HepG2 (cell line): ENCODE measurements at regions not wholly inside any gene's neighbourhood (a gene's known extent, or its start where the extent isn't known, plus 50 kb on each side); places are given as distances from the start of the nearest gene placed in this dataset.

Experiments used
- ATAC-seq: fragments of 200-7000 bp; cut with Tn5 transposase; 3 replicates; pipeline ENCODE4 v1.9.1; 2020; ENCODE audit warnings: mild to moderate bottlenecking, moderate library complexity
- BruUV-seq: library from RNA; stranded (reverse); fragments of 400-500 nt; replicated peaks from 2 replicates; lab custom pipeline; 2021; lab: Mats Ljungman, UMichigan
- CTCF ChIA-PET: fragments of 300-600 bp; formaldehyde crosslinking; extraction: SDS; loops from one replicate; lab custom pipeline; 2021; ENCODE audit warnings: low total read pairs, inconsistent platforms, low intra/inter-chr PET ratio; lab: Yijun Ruan, JAX
- POLR2A ChIA-PET: fragments of 350-600 bp; sonication (Branson Sonifier 250); formaldehyde crosslinking; loops from one replicate; lab custom pipeline; 2020; ENCODE audit warnings: antibody characterized with exemption, inconsistent platforms; lab: Yijun Ruan, JAX
- DNase-seq: peaks from one replicate; pipeline ENCODE4 v3.0.0-alpha.2; 2015; ENCODE audit warnings: low spot score
- FAIRE-seq: peaks from 3 replicates; lab custom pipeline; 2011; peaks lifted over from hg19 to GRCh38; lab: Jason Lieb, UNC
- H2AFZ ChIP-seq: one replicate; pipeline ENCODE4 v1.6.1; 2011; ENCODE audit warnings: low read length, inconsistent platforms
- H3K27ac ChIP-seq: fragments of 300-600 bp; 3 replicates; pipeline ENCODE4 v1.8.0; 2011; ENCODE audit warnings: mixed run types, mild to moderate bottlenecking, mixed read lengths, low read length, inconsistent platforms; ENCODE audit not compliant: insufficient read depth; ENCODE audit errors: extremely low read length
- H3K27me3 ChIP-seq, 2 experiments: fragments of 200-600 bp in 1 of 2; 2 replicates in 1 of 2; 3 replicates in 1 of 2; pipeline versions ENCODE4 v1.6.0 to v1.8.0; 2011; ENCODE audit warnings: low read length in 2 of 2, mild to moderate bottlenecking in 2 of 2, moderate library complexity in 2 of 2, inconsistent platforms in 1 of 2; ENCODE audit not compliant: insufficient read depth in 2 of 2, control insufficient read depth in 1 of 2
- H3K36me3 ChIP-seq, 2 experiments: fragments of 200-600 bp in 1 of 2; replicated peaks in 1 of 2; 2 replicates in 1 of 2; 3 replicates in 1 of 2; pipeline versions ENCODE4 v1.5.1 to v1.8.0; 2011; ENCODE audit warnings: low read length in 2 of 2, inconsistent platforms in 1 of 2; ENCODE audit not compliant: insufficient read depth in 2 of 2, control insufficient read depth in 1 of 2
- H3K4me1 ChIP-seq: 2 replicates; pipeline ENCODE4 v1.5.1; 2012; ENCODE audit warnings: low read length, inconsistent platforms; ENCODE audit not compliant: insufficient read depth
- H3K4me2 ChIP-seq: 2 replicates; pipeline ENCODE4 v1.6.0; 2011; ENCODE audit warnings: low read depth, low read length, inconsistent platforms
- H3K4me3 ChIP-seq, 3 experiments: fragments of 200-600 bp in 1 of 3; sonication (generic), shearing (Covaris generic) in 1 of 3; replicated peaks in 1 of 3; 2 replicates each; pipeline ENCODE4 v1.5.1; 2011 to 2016; ENCODE audit warnings: low read length in 3 of 3, inconsistent platforms in 2 of 3, low read depth in 2 of 3, mild to moderate bottlenecking in 2 of 3, control low read depth in 1 of 3, mixed read lengths in 1 of 3; ENCODE audit not compliant: insufficient read depth in 1 of 3
- H3K79me2 ChIP-seq: one replicate; pipeline ENCODE4 v1.6.1; 2011; ENCODE audit warnings: low read length, inconsistent platforms; ENCODE audit not compliant: insufficient read depth
- H3K9ac ChIP-seq: 2 replicates; pipeline ENCODE4 v1.6.0; 2011; ENCODE audit warnings: mild to moderate bottlenecking, low read depth, low read length, inconsistent platforms; ENCODE audit not compliant: insufficient read depth
- H3K9me3 ChIP-seq: 2 replicates; pipeline ENCODE4 v1.5.1; 2012; ENCODE audit warnings: mild to moderate bottlenecking, low read length
- H4K20me1 ChIP-seq: 2 replicates; pipeline ENCODE4 v1.6.0; 2011; ENCODE audit warnings: inconsistent platforms, mild to moderate bottlenecking, low read length, moderate library complexity; ENCODE audit not compliant: insufficient read depth
- ARNTL ChIP-seq: sonication (generic); formaldehyde crosslinking; IDR thresholded peaks from 2 replicates; pipeline ENCODE4 v1.4.0; 2020; ENCODE audit warnings: mild to moderate bottlenecking, missing genetic modification reagents
- CREBL2 ChIP-seq: sonication (generic); formaldehyde crosslinking; IDR thresholded peaks from 2 replicates; pipeline ENCODE4 v1.8.1; 2023; ENCODE audit warnings: missing genetic modification reagents, mild to moderate bottlenecking, borderline replicate concordance
- E2F2 ChIP-seq: sonication (generic); formaldehyde crosslinking; IDR thresholded peaks from 2 replicates; pipeline ENCODE4 v1.4.0; 2020; ENCODE audit warnings: missing genetic modification reagents, borderline replicate concordance
- GABPB1 ChIP-seq: IDR thresholded peaks from 2 replicates; pipeline ENCODE4 v1.6.1; 2016; ENCODE audit warnings: mild to moderate bottlenecking, missing genetic modification reagents, moderate library complexity, missing compliant biosample characterization
- KMT2B ChIP-seq: IDR thresholded peaks from 2 replicates; pipeline ENCODE4 v1.6.1; 2016; ENCODE audit warnings: missing genetic modification reagents, missing compliant biosample characterization
- NBN ChIP-seq: fragments of 450-650 bp; conservative IDR thresholded peaks from 2 replicates; pipeline ENCODE4 v1.6.1; 2017
- SIN3A ChIP-seq: IDR thresholded peaks from 2 replicates; pipeline ENCODE4 v1.6.1; 2011; ENCODE audit warnings: low read depth, mild to moderate bottlenecking, control low read depth, low read length, borderline replicate concordance
- SNRNP70 ChIP-seq: fragments of 200-400 bp; formaldehyde crosslinking; IDR thresholded peaks from 2 replicates; pipeline ENCODE4 v1.6.1; 2017; ENCODE audit warnings: mild to moderate bottlenecking, low read depth, low read length, moderate library complexity
- SOX5 ChIP-seq: IDR thresholded peaks from 2 replicates; pipeline ENCODE4 v1.6.1; 2016; ENCODE audit warnings: borderline replicate concordance
- TAF15 ChIP-seq: fragments of 200-400 bp; formaldehyde crosslinking; IDR thresholded peaks from one replicate; pipeline ENCODE4 v1.6.1; 2018; ENCODE audit warnings: mild to moderate bottlenecking, low read depth, low read length; ENCODE audit not compliant: poor library complexity, severe bottlenecking
- TIGD3 ChIP-seq: sonication (generic); formaldehyde crosslinking; IDR thresholded peaks from 2 replicates; pipeline ENCODE4 v1.5.1; 2020; ENCODE audit warnings: mild to moderate bottlenecking, missing genetic modification reagents, borderline replicate concordance
- ZNF230 ChIP-seq: sonication (generic); formaldehyde crosslinking; IDR thresholded peaks from 2 replicates; pipeline ENCODE4 v1.4.0; 2020; ENCODE audit warnings: mild to moderate bottlenecking, missing genetic modification reagents
- ZNF24 ChIP-seq: fragments of 450-650 bp; IDR thresholded peaks from 2 replicates; pipeline ENCODE4 v1.6.1; 2017; ENCODE audit warnings: antibody characterized with exemption, mild to moderate bottlenecking
- ZNF275 ChIP-seq: sonication (generic); formaldehyde crosslinking; IDR thresholded peaks from 2 replicates; pipeline ENCODE4 v1.8.0; 2022; ENCODE audit warnings: missing genetic modification reagents, mild to moderate bottlenecking, inconsistent platforms, borderline replicate concordance
- ZNF460 ChIP-seq: sonication (generic); formaldehyde crosslinking; IDR thresholded peaks from 2 replicates; pipeline ENCODE4 v1.5.1; 2020; ENCODE audit warnings: missing genetic modification reagents, mild to moderate bottlenecking, borderline replicate concordance
- ZNF598 ChIP-seq: sonication (generic); formaldehyde crosslinking; IDR thresholded peaks from 2 replicates; pipeline ENCODE4 v1.5.1; 2020; ENCODE audit warnings: mild to moderate bottlenecking, missing genetic modification reagents, borderline replicate concordance
- ZNF678 ChIP-seq: sonication (generic); formaldehyde crosslinking; IDR thresholded peaks from 2 replicates; pipeline ENCODE4 v1.4.0; 2020; ENCODE audit warnings: mild to moderate bottlenecking, missing genetic modification reagents
- ZNF75D ChIP-seq: sonication (generic); formaldehyde crosslinking; IDR thresholded peaks from 2 replicates; pipeline ENCODE4 v1.8.1; 2023; ENCODE audit warnings: missing genetic modification reagents, mild to moderate bottlenecking, borderline replicate concordance
- ZNF761 ChIP-seq: sonication (generic); formaldehyde crosslinking; conservative IDR thresholded peaks from 2 replicates; pipeline ENCODE4 v1.4.0; 2020; ENCODE audit warnings: mild to moderate bottlenecking, missing genetic modification reagents
- WGBS: methylation state at CpG from one replicate; pipeline ENCODE4 v1.1.6; 2017; ENCODE audit warnings: low lambda C conversion rate; 5-methylcytosine and 5-hydroxymethylcytosine counted together
- in situ Hi-C: cut with HindIII; loops from 2 replicates; pipeline ENCODE4 v1.10.0; 2017; ENCODE audit warnings: low pct_unique_long_range_greater_than_20kb; ENCODE audit not compliant: extremely low pct_ligation_motif_present
- intact Hi-C: fragments of 100-400 bp; cut with micrococcal nuclease; formaldehyde crosslinking; loops from one replicate; pipeline ENCODE4 v1.10.0; 2022; ENCODE audit not compliant: unreplicated experiment

GRCh38 chr2:12278217-12278750 is 438.5 kb upstream of the TRIB2 start (continued):
- no peak for TF ChIP-seq TIGD3 (CRISPR knock-in tag)

GRCh38 chr2:12282780-12283695 is 433.7 kb upstream of the TRIB2 start:
- no peak for DNase-seq
- Histone ChIP-seq H3K9me3 (no peaks in the 10 kb centered on the region), H3K4me2 (no peak overlapping the region), H3K79me2 (no peaks in the 10 kb centered on the region), H3K27ac (no peak overlapping the region), H3K36me3 (no peaks in the 10 kb centered on the region), H3K9ac (no peak overlapping the region), H2AFZ (no peak overlapping the region), H3K4me1 (no peaks in the 10 kb centered on the region), H3K4me3 (no peak overlapping the region), H3K27me3 (0 out of 5 replicates have a peak, but pooled peaks cover 0 to 4% of the 10 kb centered on the region in 2 experiments), H4K20me1 (no peaks in the 10 kb centered on the region)
- WGBS = 2% methylated on average over 3 of the region's 3 CpGs
- CTCF ChIA-PET = no interaction called here
- in situ Hi-C loops = no loop called here
- no peak for ATAC-seq
- POLR2A ChIA-PET = no interaction called here
- intact Hi-C loops = no loop called here
- no peak for FAIRE-seq
- BruUV-seq = no TSS peak
- TF ChIP-seq KMT2B (CRISPR knock-in tag) (no peak), ZNF678 (no peak), ARNTL (CRISPR knock-in tag) (no peak), E2F2 (CRISPR knock-in tag) (no peak), ZNF598 (CRISPR knock-in tag) (no peak), SOX5 (CRISPR knock-in tag) (no peak), SIN3A (no peak), ZNF230 (CRISPR knock-in tag) (no peak), ZNF761 (CRISPR knock-in tag) (no peak), ZNF275 (CRISPR knock-in tag) (no peak), SNRNP70 (no peak), GABPB1 (CRISPR knock-in tag) (no peak), ZNF460 (no peak), TAF15 (no peak), ZNF75D (CRISPR knock-in tag) (no peak), CREBL2 (CRISPR knock-in tag) (no peak), ZNF24 (no peak), NBN (no peak)
